GM21576 (cell line): ENCODE measurements at regions not wholly inside any gene's neighbourhood (a gene's known extent, or its start where the extent isn't known, plus 50 kb on each side); places are given as distances from the start of the nearest gene placed in this dataset.
"Not testable (repeated sequence)": the region's sequence is repeated elsewhere in the genome, so short reads cannot be mapped to it uniquely, and the experiment has no call there.

Experiments
- ATAC-seq: cut with Tn5 transposase; IDR thresholded peaks from one replicate; pipeline ENCODE4 v1.9.1; 2021; ENCODE audit warnings: mild to moderate bottlenecking, moderate library complexity; ENCODE audit not compliant: unreplicated experiment

GRCh38 chr1:81186261-81186660, 614.5 kb upstream of the ADGRL2 start:
- ATAC-seq = no peak

- no peak for ATAC-seq
These were observed 617.2 kb upstream of the ADGRL2 start for GRCh38 chr1:81183553-81183952.

- no peak for ATAC-seq
These were observed 617.7 kb upstream of the ADGRL2 start for GRCh38 chr1:81183051-81183450.

- no peak for ATAC-seq
These were observed 621.5 kb upstream of the ADGRL2 start for GRCh38 chr1:81179242-81179641.

- ATAC-seq = not testable (repeated sequence)
These were observed 622.2 kb upstream of the ADGRL2 start for GRCh38 chr1:81178431-81179093.

- no peak for ATAC-seq
These were observed 625.8 kb upstream of the ADGRL2 start for GRCh38 chr1:81174811-81175476.

GRCh38 chr1:81174052-81174451, 626.7 kb upstream of the ADGRL2 start:
- no peak for ATAC-seq

- ATAC-seq = no peak
These were observed 628.3 kb upstream of the ADGRL2 start for GRCh38 chr1:81172483-81172882.

GRCh38 chr1:81170721-81171120, 630.0 kb upstream of the ADGRL2 start:
- ATAC-seq = no peak

- ATAC-seq = no peak
These were observed 634.8 kb upstream of the ADGRL2 start for GRCh38 chr1:81165963-81166362.

- ATAC-seq = no peak
These were observed 640.0 kb upstream of the ADGRL2 start for GRCh38 chr1:81160696-81161095.

GRCh38 chr1:81158592-81158991, 642.1 kb upstream of the ADGRL2 start:
- ATAC-seq = no peak

- ATAC-seq = no peak
These were observed 643.0 kb upstream of the ADGRL2 start for GRCh38 chr1:81157686-81158085.

- no peak for ATAC-seq
These were observed 643.8 kb upstream of the ADGRL2 start for GRCh38 chr1:81156887-81157286.

- ATAC-seq = no peak
These were observed 645.6 kb upstream of the ADGRL2 start for GRCh38 chr1:81155131-81155530.

GRCh38 chr1:81151206-81151605, 649.5 kb upstream of the ADGRL2 start:
- ATAC-seq = no peak

GRCh38 chr1:81149649-81150325, 650.9 kb upstream of the ADGRL2 start:
- ATAC-seq = no peak

- no peak for ATAC-seq
These were observed 656.4 kb upstream of the ADGRL2 start for GRCh38 chr1:81144240-81144825.

GRCh38 chr1:81142099-81142826, 658.5 kb upstream of the ADGRL2 start:
- no peak for ATAC-seq

- ATAC-seq = no peak
These were observed 665.2 kb upstream of the ADGRL2 start for GRCh38 chr1:81135524-81135923.

GRCh38 chr1:81129776-81130175, 671.0 kb upstream of the ADGRL2 start:
- ATAC-seq = no peak
